ENCODE measurements at regions not wholly inside any gene's neighbourhood (a gene's known extent, or its start where the extent isn't known, plus 50 kb on each side); places are given as distances from the start of the nearest gene placed in this dataset.

GRCh38 chr10:117429643-117430265 lies 54.5 kb upstream of the PDZD8 start:
- DNase-seq (ENCODE audit: low read depth) = no peak
- TF ChIP-seq CTCF (IDR thresholded peaks at IDR 0.05; ENCODE audit: insufficient read depth, low read depth, low read length) = no peak
- H3K4me3 ChIP-seq (ENCODE audit: low read depth, low read length) = no peak overlapping the region

- no peak for DNase-seq (ENCODE audit: low read depth)
- no peak overlapping the region for H3K4me3 ChIP-seq (ENCODE audit: low read depth, low read length)
- no peak for TF ChIP-seq CTCF (IDR thresholded peaks at IDR 0.05; ENCODE audit: insufficient read depth, low read depth, low read length)
These were observed 52.1 kb upstream of the PDZD8 start for GRCh38 chr10:117427356-117427755.

GRCh38 chr10:117425974-117426566 lies 50.8 kb upstream of the PDZD8 start:
- no peak overlapping the region for H3K4me3 ChIP-seq (ENCODE audit: low read depth, low read length)
- TF ChIP-seq CTCF (IDR thresholded peaks at IDR 0.05; ENCODE audit: insufficient read depth, low read depth, low read length) = no peak
- DNase-seq (ENCODE audit: low read depth) = no peak

- no peak for DNase-seq (ENCODE audit: low read depth)
- H3K4me3 ChIP-seq (ENCODE audit: low read depth, low read length) = no peak overlapping the region
- no peak for TF ChIP-seq CTCF (IDR thresholded peaks at IDR 0.05; ENCODE audit: insufficient read depth, low read depth, low read length)
These were observed 49.8 kb upstream of the PDZD8 start for GRCh38 chr10:117424883-117425649.

All from fibroblast of villous mesenchyme (primary cell).